Choroid plexus epithelial cell (primary cell): ENCODE measurements at regions not wholly inside any gene's neighbourhood (a gene's known extent, or its start where the extent isn't known, plus 50 kb on each side); places are given as distances from the start of the nearest gene placed in this dataset.

ENCODE experiments used
- DNase-seq: peaks from one replicate; pipeline ENCODE4 v3.0.0-alpha.2; 2010; ENCODE audit warnings: low read depth
- H3K4me3 ChIP-seq: 2 replicates; pipeline ENCODE4 v1.5.1; 2011; ENCODE audit warnings: low read depth, mild to moderate bottlenecking, control low read depth, low read length, moderate library complexity
- CTCF ChIP-seq: conservative IDR thresholded peaks from 2 replicates; pipeline ENCODE4 v1.5.1; 2011; ENCODE audit warnings: low read depth, mild to moderate bottlenecking, control low read depth, inconsistent platforms, low read length, moderate library complexity

GRCh38 chr9:118459913-118460312 lies 755.7 kb downstream of the TLR4 start:
- no peak for TF ChIP-seq CTCF
- no peak overlapping the region for H3K4me3 ChIP-seq
- no peak for DNase-seq

- no peak for TF ChIP-seq CTCF
- no peak for DNase-seq
- H3K4me3 ChIP-seq = no peak overlapping the region
Measured at GRCh38 chr9:118463419-118463818, 759.2 kb downstream of the TLR4 start.

GRCh38 chr9:118473521-118473920 lies 769.3 kb downstream of the TLR4 start:
- DNase-seq = no peak
- TF ChIP-seq CTCF = no peak
- no peak overlapping the region for H3K4me3 ChIP-seq

- TF ChIP-seq CTCF = no peak
Measured at GRCh38 chr9:118478752-118479151, 774.5 kb downstream of the TLR4 start.

GRCh38 chr9:118482306-118482705 lies 778.1 kb downstream of the TLR4 start:
- no peak for TF ChIP-seq CTCF
- DNase-seq = no peak
- no peak overlapping the region for H3K4me3 ChIP-seq

More at GRCh38 chr9:118478752-118479151, 774.5 kb downstream of the TLR4 start:
- DNase-seq = no peak
- no peak overlapping the region for H3K4me3 ChIP-seq

GRCh38 chr9:118483677-118484076 lies 779.5 kb downstream of the TLR4 start:
- no peak for DNase-seq
- TF ChIP-seq CTCF = no peak
- no peak overlapping the region for H3K4me3 ChIP-seq

GRCh38 chr9:118503236-118503635 lies 799.0 kb downstream of the TLR4 start:
- TF ChIP-seq CTCF = no peak
- no peak for DNase-seq
- no peak overlapping the region for H3K4me3 ChIP-seq
